Lung (tissue), 11 donors: ENCODE measurements at regions not wholly inside any gene's neighbourhood (a gene's known extent, or its start where the extent isn't known, plus 50 kb on each side); places are given as distances from the start of the nearest gene placed in this dataset.

ENCODE experiments used
- ATAC-seq: fragments of 200-7000 bp; cut with Tn5 transposase; one replicate; pipeline ENCODE4 v1.9.1; 2020; ENCODE audit warnings: moderate number of reproducible peaks; ENCODE audit not compliant: insufficient read depth, low FRiP score
- DNase-seq, 3 donors: peaks; one replicate each; pipeline ENCODE4 v3.0.0-alpha.2; 2013 to 2017
- H3K27ac ChIP-seq, 2 donors: one replicate each; pipeline ENCODE4 v1.5.1; 2013; ENCODE audit warnings: mild to moderate bottlenecking in 2 of 2, moderate library complexity in 2 of 2, control low read depth in 1 of 2, inconsistent platforms in 1 of 2, low read depth in 1 of 2, low read length in 1 of 2
- H3K27me3 ChIP-seq, 3 donors: one replicate each; pipeline ENCODE4 v1.5.1; 2013; ENCODE audit warnings: low read length in 2 of 3; ENCODE audit not compliant: control insufficient read depth in 3 of 3, insufficient read depth in 3 of 3
- H3K36me3 ChIP-seq, 4 donors: one replicate each; pipeline ENCODE4 v1.5.1; 2013; ENCODE audit warnings: low read length in 4 of 4, mild to moderate bottlenecking in 1 of 4, moderate library complexity in 1 of 4; ENCODE audit not compliant: control insufficient read depth in 4 of 4, insufficient read depth in 4 of 4
- H3K4me1 ChIP-seq, 5 donors: one replicate each; pipeline ENCODE4 v1.5.1; 2013; ENCODE audit warnings: low read length in 5 of 5, mild to moderate bottlenecking in 2 of 5, moderate library complexity in 1 of 5; ENCODE audit not compliant: control insufficient read depth in 5 of 5, insufficient read depth in 5 of 5
- H3K4me3 ChIP-seq: one replicate; pipeline ENCODE4 v1.5.1; 2013; ENCODE audit warnings: mild to moderate bottlenecking, control low read depth, moderate library complexity
- H3K9ac ChIP-seq, 2 donors: one replicate each; pipeline ENCODE4 v1.5.1; 2013; ENCODE audit warnings: low read length in 2 of 2, control low read depth in 1 of 2; ENCODE audit not compliant: insufficient read depth in 1 of 2
- H3K9me3 ChIP-seq, 4 donors: one replicate each; pipeline ENCODE4 v1.5.1; 2013; ENCODE audit warnings: low read length in 3 of 4, mild to moderate bottlenecking in 1 of 4, moderate library complexity in 1 of 4; ENCODE audit not compliant: control insufficient read depth in 4 of 4, insufficient read depth in 3 of 4
- WGBS, 2 donors: extraction: QIAGEN DNeasy Blood & Tissue Kit; methylation state at CpG; one replicate each; pipeline ENCODE4 v1.1.7; 2013; 5-methylcytosine and 5-hydroxymethylcytosine counted together
- TF ChIP-seq, protein P1 (sequence below): IDR thresholded peaks from 2 replicates; pipeline ENCODE4 v1.5.1; 2012; ENCODE audit warnings: mild to moderate bottlenecking; ENCODE audit errors: control extremely low read depth, extremely low read depth
- donor health status: control.
- donor health status: control.
- donor health status: Bipolar disorder and iron deficiency.
- donor health status: healthy.
- donor health status: DM: yes; HTN: yes; CAD: no.

DNA sequence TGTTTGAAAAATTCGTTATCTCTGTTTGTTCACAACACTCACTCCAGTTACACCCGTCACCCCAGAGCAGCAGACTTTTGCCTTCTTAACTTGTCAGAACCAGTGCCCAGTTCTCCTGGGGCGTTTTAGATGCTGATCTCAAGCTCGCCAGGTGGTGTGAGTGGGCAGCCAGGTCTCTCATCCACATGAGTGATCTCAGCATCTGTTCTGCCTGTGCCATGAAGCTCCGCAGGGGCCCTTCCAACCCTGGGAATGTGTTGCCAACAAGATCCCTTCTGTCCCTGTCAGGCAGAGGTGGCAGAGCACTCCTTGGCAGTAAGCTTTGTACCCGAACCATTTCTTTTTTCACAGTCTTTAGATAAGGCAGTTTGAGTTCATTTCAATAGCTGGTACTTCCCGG lies 896.5 kb downstream of the UQCRFS1 start:
- no peak overlapping the region for H3K4me3 ChIP-seq
- ATAC-seq = no peak
- WGBS, 2 donors = 64 to 77% methylated on average over 7 of the region's 7 CpGs
- H3K27me3 ChIP-seq = peaks cover 0 to 6% (median 0%) of the 10 kb centered on the region in 3 donors
- DNase-seq = no peak
- TF ChIP-seq, protein P1, sequence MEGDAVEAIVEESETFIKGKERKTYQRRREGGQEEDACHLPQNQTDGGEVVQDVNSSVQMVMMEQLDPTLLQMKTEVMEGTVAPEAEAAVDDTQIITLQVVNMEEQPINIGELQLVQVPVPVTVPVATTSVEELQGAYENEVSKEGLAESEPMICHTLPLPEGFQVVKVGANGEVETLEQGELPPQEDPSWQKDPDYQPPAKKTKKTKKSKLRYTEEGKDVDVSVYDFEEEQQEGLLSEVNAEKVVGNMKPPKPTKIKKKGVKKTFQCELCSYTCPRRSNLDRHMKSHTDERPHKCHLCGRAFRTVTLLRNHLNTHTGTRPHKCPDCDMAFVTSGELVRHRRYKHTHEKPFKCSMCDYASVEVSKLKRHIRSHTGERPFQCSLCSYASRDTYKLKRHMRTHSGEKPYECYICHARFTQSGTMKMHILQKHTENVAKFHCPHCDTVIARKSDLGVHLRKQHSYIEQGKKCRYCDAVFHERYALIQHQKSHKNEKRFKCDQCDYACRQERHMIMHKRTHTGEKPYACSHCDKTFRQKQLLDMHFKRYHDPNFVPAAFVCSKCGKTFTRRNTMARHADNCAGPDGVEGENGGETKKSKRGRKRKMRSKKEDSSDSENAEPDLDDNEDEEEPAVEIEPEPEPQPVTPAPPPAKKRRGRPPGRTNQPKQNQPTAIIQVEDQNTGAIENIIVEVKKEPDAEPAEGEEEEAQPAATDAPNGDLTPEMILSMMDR = no peak
- H3K27ac ChIP-seq = no peak overlapping the region
- H3K9me3 ChIP-seq = peaks cover 0 to 3% (median 0%) of the 10 kb centered on the region in 4 donors
- no peak overlapping the region for H3K9ac ChIP-seq
- H3K36me3 ChIP-seq = no peaks in the 10 kb centered on the region
- peaks cover 0 to 8% (median 0%) of the 10 kb centered on the region in 5 donors for H3K4me1 ChIP-seq

DNA sequence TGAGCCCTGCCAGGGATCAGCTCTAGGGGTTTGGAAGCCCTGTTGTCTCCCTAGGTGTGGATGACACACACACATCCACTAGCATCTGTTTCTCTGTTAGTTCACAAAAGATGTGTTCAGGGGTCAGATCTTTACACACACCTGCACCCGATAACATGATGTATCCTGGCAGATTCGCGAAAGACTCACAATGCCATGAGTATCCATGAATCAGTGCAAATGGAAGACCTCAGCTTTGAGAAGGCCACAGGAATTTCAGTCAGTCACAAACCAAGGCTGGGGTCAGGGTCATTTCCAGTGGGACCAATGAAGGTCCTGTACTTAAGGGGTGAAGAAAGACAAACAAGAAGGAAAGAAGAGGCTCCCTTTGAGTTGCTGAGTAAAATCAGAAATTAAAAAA lies 898.2 kb downstream of the UQCRFS1 start:
- Histone ChIP-seq H3K27ac (no peak overlapping the region), H3K36me3 (no peaks in the 10 kb centered on the region), H3K9ac (no peak overlapping the region), H3K4me3 (no peak overlapping the region), H3K9me3 (peaks cover 0 to 3% (median 0%) of the 10 kb centered on the region in 4 donors), H3K27me3 (peaks cover 0 to 3% (median 0%) of the 10 kb centered on the region in 3 donors), H3K4me1 (peaks cover 0 to 8% (median 0%) of the 10 kb centered on the region in 5 donors)
- ATAC-seq (no peak), DNase-seq (no peak)
- 78 to 92% methylated on average over 3 of the region's 3 CpGs for WGBS, 2 donors
- TF ChIP-seq, protein P1 = no peak

DNA sequence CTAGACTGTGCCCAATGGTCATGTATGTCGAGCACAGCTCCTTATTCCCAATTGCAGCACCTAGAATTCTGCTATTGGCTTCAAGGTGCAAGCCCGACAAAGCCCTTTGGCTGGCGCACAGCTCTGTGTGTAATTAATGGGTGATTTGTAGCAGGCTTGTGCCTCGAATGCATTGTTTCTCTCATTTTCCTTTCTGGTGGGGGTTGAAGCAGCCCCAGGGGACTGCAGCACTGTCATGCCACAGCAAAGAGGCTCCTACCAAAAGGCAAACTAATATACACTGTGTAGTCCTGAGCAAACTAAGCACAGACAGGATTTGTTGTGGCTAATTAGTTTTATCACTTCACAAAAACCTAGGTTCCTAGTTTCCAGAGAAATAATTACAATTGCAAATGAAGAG lies 898.7 kb downstream of the UQCRFS1 start:
- DNase-seq (no peak), ATAC-seq (no peak)
- Histone ChIP-seq H3K4me3 (no peak overlapping the region), H3K9ac (no peak overlapping the region), H3K4me1 (peaks cover 0 to 8% (median 0%) of the 10 kb centered on the region in 5 donors), H3K9me3 (peaks cover 0 to 3% (median 0%) of the 10 kb centered on the region in 4 donors), H3K27ac (no peak overlapping the region), H3K27me3 (peaks cover 0 to 3% (median 0%) of the 10 kb centered on the region in 3 donors), H3K36me3 (no peaks in the 10 kb centered on the region)
- 66 to 78% methylated on average over 4 of the region's 4 CpGs for WGBS, 2 donors
- TF ChIP-seq, protein P1 = no peak

- Histone ChIP-seq H3K9ac (no peak overlapping the region), H3K27ac (no peak overlapping the region), H3K4me1 (peaks cover 0 to 8% (median 0%) of the 10 kb centered on the region in 5 donors), H3K27me3 (peaks cover 0 to under 1% (median 0%) of the 10 kb centered on the region in 3 donors), H3K9me3 (peaks cover 0 to 4% (median 0%) of the 10 kb centered on the region in 4 donors), H3K36me3 (no peaks in the 10 kb centered on the region), H3K4me3 (no peak overlapping the region)
- DNase-seq = peak; percentile 32 to 63 (median 57)
- ATAC-seq = peak; percentile 58
- TF ChIP-seq, protein P1 = no peak
- 59 to 83% methylated on average over 10 of the region's 10 CpGs for WGBS, 2 donors
Observed at GRCh38 chr19:28313633-28314032, 899.3 kb downstream of the UQCRFS1 start.
